Neural progenitor cell (in vitro differentiated cells): ENCODE measurements at regions not wholly inside any gene's neighbourhood (a gene's known extent, or its start where the extent isn't known, plus 50 kb on each side); places are given as distances from the start of the nearest gene placed in this dataset.

Experiments used
- CTCF ChIP-seq: fragments of 200-600 bp; sonication (generic); IDR thresholded peaks from 2 replicates; pipeline ENCODE4 v1.5.1; 2017; ENCODE audit warnings: antibody characterized with exemption, mild to moderate bottlenecking
- EZH2 ChIP-seq: fragments of 200-600 bp; sonication (generic); IDR thresholded peaks from 2 replicates; pipeline ENCODE4 v1.6.1; 2017; ENCODE audit warnings: antibody characterized with exemption, mild to moderate bottlenecking, moderate library complexity

GRCh38 chr20:9918348-9918747, 79.5 kb upstream of the PAK5 start:
- TF ChIP-seq CTCF (no peak), EZH2 (no peak)
